ENCODE measurements at regions not wholly inside any gene's neighbourhood (a gene's known extent, or its start where the extent isn't known, plus 50 kb on each side); places are given as distances from the start of the nearest gene placed in this dataset.

- DNase-seq (ENCODE audit: low read depth): no peak
- no peak for TF ChIP-seq CTCF (IDR thresholded peaks at IDR 0.05; ENCODE audit: insufficient read depth, low read depth, low read length, missing control alignments)
- no peak overlapping the region for H3K4me3 ChIP-seq (ENCODE audit: low read depth, low read length)
Measured at GRCh38 chr1:198925567-198925966, 286.7 kb downstream of the PTPRC start.

- H3K4me3 ChIP-seq (ENCODE audit: low read depth, low read length): no peak overlapping the region
- no peak for DNase-seq (ENCODE audit: low read depth)
- no peak for TF ChIP-seq CTCF (IDR thresholded peaks at IDR 0.05; ENCODE audit: insufficient read depth, low read depth, low read length, missing control alignments)
Measured at GRCh38 chr1:198927129-198927528, 288.3 kb downstream of the PTPRC start.

GRCh38 chr1:198929111-198929604, 290.3 kb downstream of the PTPRC start:
- TF ChIP-seq CTCF (IDR thresholded peaks at IDR 0.05; ENCODE audit: insufficient read depth, low read depth, low read length, missing control alignments): no peak
- no peak overlapping the region for H3K4me3 ChIP-seq (ENCODE audit: low read depth, low read length)
- DNase-seq (ENCODE audit: low read depth): no peak

- no peak for DNase-seq (ENCODE audit: low read depth)
- TF ChIP-seq CTCF (IDR thresholded peaks at IDR 0.05; ENCODE audit: insufficient read depth, low read depth, low read length, missing control alignments): no peak
- peak overlapping the region; percentile 33; the same call in 1 of the 2 replicates for H3K4me3 ChIP-seq (ENCODE audit: low read depth, low read length)
Measured at GRCh38 chr1:198929961-198930599, 291.2 kb downstream of the PTPRC start.

GRCh38 chr1:198932351-198932991, 293.6 kb downstream of the PTPRC start:
- no peak overlapping the region for H3K4me3 ChIP-seq (ENCODE audit: low read depth, low read length)
- TF ChIP-seq CTCF (IDR thresholded peaks at IDR 0.05; ENCODE audit: insufficient read depth, low read depth, low read length, missing control alignments): no peak
- DNase-seq (ENCODE audit: low read depth): no peak

GRCh38 chr1:198933515-198934222, 294.8 kb downstream of the PTPRC start:
- no peak overlapping the region for H3K4me3 ChIP-seq (ENCODE audit: low read depth, low read length)
- TF ChIP-seq CTCF (IDR thresholded peaks at IDR 0.05; ENCODE audit: insufficient read depth, low read depth, low read length, missing control alignments): no peak

More at GRCh38 chr1:198933515-198934222, 294.8 kb downstream of the PTPRC start:
- DNase-seq (ENCODE audit: low read depth): no peak

Data from GM12865 (cell line).